ENCODE measurements at regions not wholly inside any gene's neighbourhood (a gene's known extent, or its start where the extent isn't known, plus 50 kb on each side); places are given as distances from the start of the nearest gene placed in this dataset.

- H3K9me3 ChIP-seq (ENCODE audit: control insufficient read depth, insufficient read depth, low read depth, low read length) = no peaks in the 10 kb centered on the region
- H3K36me3 ChIP-seq (ENCODE audit: control insufficient read depth, insufficient read depth, low read length) = no peaks in the 10 kb centered on the region
- H3K4me3 ChIP-seq (ENCODE audit: low read depth in 2 of 2, low read length in 2 of 2) = no peak overlapping the region
- CTCF ChIA-PET = no interaction called here
- no peaks in the 10 kb centered on the region for H3K27me3 ChIP-seq (ENCODE audit: control insufficient read depth, insufficient read depth, low read length)
- TF ChIP-seq SIN3A (IDR thresholded peaks at IDR 0.05; ENCODE audit: borderline replicate concordance, insufficient read depth, low read depth, low read length) = no peak
- no peak for TF ChIP-seq POLR2AphosphoS5 (IDR thresholded peaks at IDR 0.05; ENCODE audit: low read depth, low read length)
- no peak for TF ChIP-seq TCF7L2 (IDR thresholded peaks at IDR 0.05; ENCODE audit: low read depth, low read length)
- peak; percentile 26; the same call in 1 of the 2 replicates for TF ChIP-seq CTCF (IDR thresholded peaks at IDR 0.05)
- TF ChIP-seq REST (IDR thresholded peaks at IDR 0.05; ENCODE audit: insufficient read depth in 1 of 2, low read depth in 2 of 2, low read length in 1 of 2) = no peak
- no peak overlapping the region for H3K27ac ChIP-seq (ENCODE audit: low read length)
- POLR2A ChIA-PET = no interaction called here
- no peaks in the 10 kb centered on the region for H3K4me1 ChIP-seq (ENCODE audit: control insufficient read depth, insufficient read depth, low read length)
- in situ Hi-C loops (cut with HindIII; ENCODE audit: low pct_unique_long_range_greater_than_20kb, low sequenced_read_pairs) = no loop called here
- ATAC-seq (no peak), DNase-seq (ENCODE audit: low read depth, low spot score) (no peak)
- intact Hi-C loops (cut with micrococcal nuclease; ENCODE audit: unreplicated experiment) = no loop called here
- BruUV-seq (replicated peaks) = no TSS peak
Observed at GRCh38 chr4:67288964-67289363, 256.3 kb downstream of the CENPC start.

GRCh38 chr4:67286724-67287123 is 258.6 kb downstream of the CENPC start:
- in situ Hi-C loops (cut with HindIII; ENCODE audit: low pct_unique_long_range_greater_than_20kb, low sequenced_read_pairs) (no loop called here), intact Hi-C loops (cut with micrococcal nuclease; ENCODE audit: unreplicated experiment) (no loop called here)
- ATAC-seq (no peak), DNase-seq (ENCODE audit: low read depth, low spot score) (no peak)
- H3K4me1 ChIP-seq (ENCODE audit: control insufficient read depth, insufficient read depth, low read length) = no peaks in the 10 kb centered on the region
- H3K9me3 ChIP-seq (ENCODE audit: control insufficient read depth, insufficient read depth, low read depth, low read length) = no peaks in the 10 kb centered on the region
- no peak overlapping the region for H3K4me3 ChIP-seq (ENCODE audit: low read depth in 2 of 2, low read length in 2 of 2)
- no peaks in the 10 kb centered on the region for H3K36me3 ChIP-seq (ENCODE audit: control insufficient read depth, insufficient read depth, low read length)
- no peak overlapping the region for H3K27ac ChIP-seq (ENCODE audit: low read length)
- ChIA-PET CTCF (no interaction called here), POLR2A (no interaction called here)
- H3K27me3 ChIP-seq (ENCODE audit: control insufficient read depth, insufficient read depth, low read length) = no peaks in the 10 kb centered on the region
- TF ChIP-seq TCF7L2 (IDR thresholded peaks at IDR 0.05; ENCODE audit: low read depth, low read length) = no peak
- TF ChIP-seq SIN3A (IDR thresholded peaks at IDR 0.05; ENCODE audit: borderline replicate concordance, insufficient read depth, low read depth, low read length) = no peak
- no peak for TF ChIP-seq POLR2AphosphoS5 (IDR thresholded peaks at IDR 0.05; ENCODE audit: low read depth, low read length)
- no peak for TF ChIP-seq CTCF (IDR thresholded peaks at IDR 0.05)
- no peak for TF ChIP-seq REST (IDR thresholded peaks at IDR 0.05; ENCODE audit: insufficient read depth in 1 of 2, low read depth in 2 of 2, low read length in 1 of 2)
- no TSS peak for BruUV-seq (replicated peaks)

Data from Panc1 (cell line).